ENCODE measurements at regions not wholly inside any gene's neighbourhood (a gene's known extent, or its start where the extent isn't known, plus 50 kb on each side); places are given as distances from the start of the nearest gene placed in this dataset.
"Not testable (repeated sequence)": the region's sequence is repeated elsewhere in the genome, so short reads cannot be mapped to it uniquely, and the experiment has no call there.

DNA sequence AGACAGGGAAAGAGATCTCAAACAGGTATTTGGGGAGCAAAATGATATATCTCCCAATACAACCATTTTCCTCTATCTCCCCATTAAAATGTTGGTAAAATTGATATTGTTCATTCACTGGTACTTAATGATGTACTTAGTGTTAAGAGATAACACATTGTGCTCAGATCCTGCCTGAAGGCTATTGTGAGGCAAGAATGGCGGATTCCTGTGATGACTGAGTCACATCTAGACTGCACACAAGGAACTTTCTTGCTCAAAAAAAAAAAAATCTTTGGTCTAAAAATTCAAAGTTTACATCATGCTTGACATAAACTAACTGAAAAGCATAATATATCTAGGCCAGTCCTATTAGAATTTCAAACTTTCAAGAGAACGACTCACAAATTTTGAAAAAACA is 171.1 kb upstream of the TTC14 start:
- Histone ChIP-seq H3K36me3 (ENCODE audit: control insufficient read depth, insufficient read depth, low read length) (no peaks in the 10 kb centered on the region), H3K27ac (no peak overlapping the region), H3K4me1 (no peaks in the 10 kb centered on the region), H3K9ac (no peak overlapping the region), H3K27me3 (ENCODE audit: control insufficient read depth, insufficient read depth, low read length) (no peaks in the 10 kb centered on the region), H3K79me2 (no peaks in the 10 kb centered on the region), H3K4me2 (ENCODE audit: low read length) (no peak overlapping the region), H3K9me3 (ENCODE audit: control insufficient read depth, low read length) (no peaks in the 10 kb centered on the region), H3K4me3 (ENCODE audit: low read depth, low read length) (no peak overlapping the region), H2AFZ (no peak overlapping the region)
- no peak for TF ChIP-seq CTCF (IDR thresholded peaks at IDR 0.05)

- Histone ChIP-seq H3K9me3 (ENCODE audit: control insufficient read depth, low read length) (no peaks in the 10 kb centered on the region), H2AFZ (no peak overlapping the region), H3K4me2 (ENCODE audit: low read length) (no peak overlapping the region), H3K4me3 (ENCODE audit: low read depth, low read length) (no peak overlapping the region), H3K27me3 (ENCODE audit: control insufficient read depth, insufficient read depth, low read length) (no peaks in the 10 kb centered on the region), H3K36me3 (ENCODE audit: control insufficient read depth, insufficient read depth, low read length) (no peaks in the 10 kb centered on the region), H3K4me1 (no peaks in the 10 kb centered on the region), H3K79me2 (no peaks in the 10 kb centered on the region), H3K9ac (no peak overlapping the region), H3K27ac (no peak overlapping the region)
- no peak for TF ChIP-seq CTCF (IDR thresholded peaks at IDR 0.05)
Observed at GRCh38 chr3:180433152-180433551, 168.8 kb upstream of the TTC14 start.

DNA sequence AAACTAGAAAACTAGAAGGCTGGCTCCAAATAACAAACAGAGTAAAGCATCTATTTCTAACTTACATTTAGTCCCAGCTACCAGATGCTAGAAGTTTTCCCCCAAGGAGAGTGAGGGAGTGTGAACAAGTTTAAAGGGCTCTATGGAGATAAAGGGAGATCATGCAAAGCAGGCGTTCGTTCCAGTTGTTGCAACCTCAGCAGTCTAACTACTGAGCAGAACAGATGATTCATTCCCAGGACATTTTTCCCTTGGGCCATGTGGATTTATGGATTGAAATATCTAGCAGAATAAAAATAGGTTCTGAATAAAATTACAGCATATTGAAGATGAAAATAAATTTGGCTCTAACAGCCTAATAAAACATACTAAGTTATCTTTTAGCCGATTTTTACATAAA is 154.8 kb upstream of the TTC14 start:
- H2AFZ ChIP-seq: no peak overlapping the region
- no peaks in the 10 kb centered on the region for H3K36me3 ChIP-seq (ENCODE audit: control insufficient read depth, insufficient read depth, low read length)
- no peaks in the 10 kb centered on the region for H3K27me3 ChIP-seq (ENCODE audit: control insufficient read depth, insufficient read depth, low read length)
- no peak overlapping the region for H3K9ac ChIP-seq
- H3K4me2 ChIP-seq (ENCODE audit: low read length): no peak overlapping the region
- H3K79me2 ChIP-seq: no peaks in the 10 kb centered on the region
- H3K4me1 ChIP-seq: no peaks in the 10 kb centered on the region
- H3K9me3 ChIP-seq (ENCODE audit: control insufficient read depth, low read length): no peaks in the 10 kb centered on the region
- H3K27ac ChIP-seq: no peak overlapping the region
- no peak overlapping the region for H3K4me3 ChIP-seq (ENCODE audit: low read depth, low read length)
- TF ChIP-seq CTCF (IDR thresholded peaks at IDR 0.05): no peak

DNA sequence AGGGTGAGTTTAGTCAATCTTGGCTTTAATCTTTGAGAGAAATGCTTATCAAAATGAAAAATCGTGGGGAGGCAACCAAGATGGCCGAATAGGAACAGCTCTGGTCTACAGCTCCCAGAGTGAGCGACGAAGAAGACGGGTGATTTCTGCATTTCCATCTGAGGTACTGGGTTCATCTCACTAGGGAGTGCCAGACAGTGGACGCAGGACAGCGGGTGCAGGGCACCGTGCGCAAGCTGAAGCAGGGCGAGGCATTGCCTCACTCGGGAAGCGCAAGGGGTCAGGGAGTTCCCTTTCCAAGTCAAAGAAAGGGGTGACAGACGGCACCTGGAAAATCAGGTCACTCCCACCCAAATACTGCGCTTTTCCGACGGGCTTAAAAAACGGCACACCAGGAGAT is 153.6 kb upstream of the TTC14 start:
- not testable (repeated sequence) for H3K79me2 ChIP-seq; H3K9ac ChIP-seq; H2AFZ ChIP-seq; H3K4me3 ChIP-seq (ENCODE audit: low read depth, low read length); H3K9me3 ChIP-seq (ENCODE audit: control insufficient read depth, low read length); H3K4me2 ChIP-seq (ENCODE audit: low read length); H3K27ac ChIP-seq; H3K4me1 ChIP-seq; H3K36me3 ChIP-seq (ENCODE audit: control insufficient read depth, insufficient read depth, low read length); H3K27me3 ChIP-seq (ENCODE audit: control insufficient read depth, insufficient read depth, low read length)

DNA sequence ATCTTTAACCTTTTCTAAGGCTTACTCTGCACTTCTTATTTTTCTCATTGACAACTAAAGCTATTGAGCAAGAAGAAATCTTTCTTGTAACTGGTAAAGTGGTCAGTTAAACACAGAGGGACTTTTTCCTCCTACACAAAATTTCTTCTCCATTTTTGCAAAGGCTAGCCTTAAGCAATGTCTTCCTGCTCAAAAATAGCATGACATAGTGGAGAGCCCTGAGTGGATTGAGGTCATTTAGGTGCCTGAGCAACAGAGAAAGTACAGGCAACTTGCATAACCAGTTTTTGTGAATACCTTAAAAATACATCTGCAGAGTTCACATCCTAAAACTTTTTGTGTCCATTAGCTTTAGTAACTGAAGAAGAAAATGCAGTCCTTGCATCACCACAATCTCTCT is 144.7 kb upstream of the TTC14 start:
- Histone ChIP-seq H3K79me2 (no peaks in the 10 kb centered on the region), H3K4me2 (ENCODE audit: low read length) (no peak overlapping the region), H3K9me3 (ENCODE audit: control insufficient read depth, low read length) (no peaks in the 10 kb centered on the region), H2AFZ (no peak overlapping the region), H3K9ac (no peak overlapping the region), H3K4me1 (no peaks in the 10 kb centered on the region), H3K27ac (no peak overlapping the region), H3K27me3 (ENCODE audit: control insufficient read depth, insufficient read depth, low read length) (no peaks in the 10 kb centered on the region), H3K36me3 (ENCODE audit: control insufficient read depth, insufficient read depth, low read length) (no peaks in the 10 kb centered on the region), H3K4me3 (ENCODE audit: low read depth, low read length) (no peak overlapping the region)
- TF ChIP-seq CTCF (IDR thresholded peaks at IDR 0.05): no peak

Measured in parathyroid adenoma (tissue), 2 donors.